CD4-positive, alpha-beta T cell treated with Interleukin-15 for 1 hour (primary cell): ENCODE measurements at regions not wholly inside any gene's neighbourhood (a gene's known extent, or its start where the extent isn't known, plus 50 kb on each side); places are given as distances from the start of the nearest gene placed in this dataset.

ENCODE experiments used
- DNase-seq: peaks from one replicate; pipeline ENCODE4 v3.0.0-alpha.2; 2020

DNA sequence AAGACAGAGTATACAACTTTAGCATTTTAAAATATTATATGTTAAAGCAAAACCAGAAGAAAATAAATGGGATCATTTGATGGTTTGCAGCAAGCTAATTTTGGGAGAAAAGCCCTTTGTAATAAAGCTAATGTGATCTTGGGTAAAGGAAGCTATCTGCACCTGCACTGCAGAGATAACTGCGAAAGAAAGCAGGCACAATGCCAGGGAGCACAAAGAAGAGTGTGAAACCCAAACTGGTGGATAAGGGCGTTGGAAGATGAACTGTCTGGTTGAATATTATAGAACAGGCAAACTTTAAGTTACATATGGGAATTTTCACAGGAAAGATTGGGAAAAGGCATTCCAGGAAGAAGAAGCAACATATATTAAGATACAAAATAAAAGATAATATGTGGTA lies 179.2 kb upstream of the KHDRBS2 start:
- no peak for DNase-seq

DNA sequence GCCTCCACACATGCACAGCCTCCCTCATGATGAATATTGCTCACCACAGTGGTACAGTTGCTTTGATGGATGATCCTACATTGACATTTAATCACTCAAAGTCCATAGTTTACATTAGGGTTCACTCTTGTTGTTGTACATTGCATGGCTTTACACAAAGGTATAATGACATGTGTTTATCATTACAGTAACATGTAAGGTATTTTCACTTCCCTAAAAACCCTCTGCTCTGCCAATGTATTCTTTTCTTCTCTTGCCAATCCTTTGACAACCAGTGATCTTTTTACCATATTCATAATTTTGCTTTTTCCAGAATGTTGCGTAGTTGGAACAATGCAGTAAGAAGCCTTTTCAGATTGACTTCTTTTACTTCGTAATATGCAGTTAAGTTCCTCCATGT lies 166.6 kb upstream of the KHDRBS2 start:
- no peak for DNase-seq

DNA sequence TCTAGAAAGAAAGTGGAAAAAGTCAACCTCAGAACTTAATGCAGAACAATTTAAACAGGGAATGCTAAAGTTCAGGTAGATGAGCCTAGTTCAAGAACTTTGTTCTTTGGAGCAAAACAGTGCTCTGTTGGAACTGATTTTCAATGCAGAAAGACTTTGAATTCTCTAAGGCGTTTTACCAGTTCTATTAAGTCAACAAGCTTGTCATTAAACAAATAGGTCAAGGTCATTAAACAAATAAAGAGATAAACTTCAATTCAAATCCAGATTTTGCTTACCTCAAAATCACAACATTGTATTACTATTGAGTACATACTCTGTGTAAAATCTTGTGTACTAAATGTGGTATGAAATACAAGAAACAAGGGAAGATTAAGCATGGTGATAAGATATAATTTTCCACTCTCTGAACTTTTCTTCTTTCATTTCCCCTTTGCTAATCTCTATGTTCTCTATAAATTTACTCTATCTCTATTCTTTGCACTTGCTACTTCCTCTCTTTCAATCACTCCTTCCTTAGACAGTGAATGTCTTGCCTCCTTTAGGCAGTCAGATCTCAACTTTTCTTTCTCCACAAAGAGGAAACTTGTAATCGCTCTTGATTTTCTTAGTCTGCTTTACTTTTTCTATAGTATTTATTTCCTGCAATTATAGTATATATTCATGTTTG lies 160.8 kb upstream of the KHDRBS2 start:
- no peak for DNase-seq

DNA sequence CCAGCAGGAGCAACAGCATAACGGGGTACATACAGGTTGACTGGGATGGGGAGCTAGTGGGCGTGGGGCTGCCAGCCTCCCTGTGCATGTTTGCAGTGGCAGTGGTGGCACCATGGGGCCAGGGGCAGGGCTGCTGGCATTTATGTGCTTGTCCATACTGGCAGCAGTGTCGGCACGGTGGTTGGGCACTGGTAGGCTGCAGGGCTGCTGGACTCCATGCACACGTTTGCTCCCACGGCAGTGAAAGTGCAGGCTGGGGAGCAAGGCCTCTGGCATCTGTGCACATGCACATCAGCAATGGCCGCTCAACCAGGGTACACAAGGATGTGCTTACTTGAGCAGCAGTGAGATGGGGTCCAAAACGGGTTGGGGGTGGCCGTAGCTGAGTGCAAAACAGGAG lies 159.5 kb upstream of the KHDRBS2 start:
- DNase-seq: no peak

DNA sequence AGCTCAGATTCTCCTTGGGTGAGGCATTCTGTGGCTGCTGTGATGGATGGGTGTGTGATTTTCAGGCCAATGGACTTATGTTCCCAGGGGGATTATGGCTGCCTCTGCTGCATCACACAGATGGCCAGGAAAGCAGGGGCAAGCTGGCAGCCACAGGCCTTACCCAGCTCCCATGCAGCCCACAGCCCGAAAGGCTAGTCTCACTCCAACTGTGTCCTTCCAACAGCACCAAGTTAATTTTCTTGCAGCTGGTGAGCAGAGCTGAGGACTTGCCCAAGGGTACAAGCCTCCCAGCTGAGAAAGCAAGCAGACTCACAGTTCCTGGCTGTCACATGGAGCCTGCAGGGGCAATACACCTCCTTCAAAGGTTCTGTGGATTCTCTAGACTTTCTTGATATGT lies 155.2 kb upstream of the KHDRBS2 start:
- no peak for DNase-seq

DNA sequence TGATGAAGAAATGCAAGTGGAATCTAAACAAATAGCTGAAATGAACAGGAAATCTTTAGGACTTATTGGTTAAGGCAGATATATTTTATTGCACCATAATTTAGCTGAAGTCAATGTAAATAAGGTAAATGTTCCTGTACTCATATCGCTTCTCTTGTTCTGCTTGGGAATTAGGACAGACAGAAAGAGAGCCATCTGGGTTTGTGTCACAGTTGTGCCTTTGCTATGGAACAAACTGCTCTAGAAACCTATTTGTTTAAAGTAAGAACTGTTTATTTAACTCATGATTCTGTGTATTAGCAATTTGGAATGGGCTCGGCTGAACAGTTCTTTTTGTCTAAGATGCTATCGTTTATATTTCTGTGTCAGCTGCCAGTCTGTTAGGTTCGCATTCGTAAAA lies 143.8 kb upstream of the KHDRBS2 start:
- no peak for DNase-seq

DNA sequence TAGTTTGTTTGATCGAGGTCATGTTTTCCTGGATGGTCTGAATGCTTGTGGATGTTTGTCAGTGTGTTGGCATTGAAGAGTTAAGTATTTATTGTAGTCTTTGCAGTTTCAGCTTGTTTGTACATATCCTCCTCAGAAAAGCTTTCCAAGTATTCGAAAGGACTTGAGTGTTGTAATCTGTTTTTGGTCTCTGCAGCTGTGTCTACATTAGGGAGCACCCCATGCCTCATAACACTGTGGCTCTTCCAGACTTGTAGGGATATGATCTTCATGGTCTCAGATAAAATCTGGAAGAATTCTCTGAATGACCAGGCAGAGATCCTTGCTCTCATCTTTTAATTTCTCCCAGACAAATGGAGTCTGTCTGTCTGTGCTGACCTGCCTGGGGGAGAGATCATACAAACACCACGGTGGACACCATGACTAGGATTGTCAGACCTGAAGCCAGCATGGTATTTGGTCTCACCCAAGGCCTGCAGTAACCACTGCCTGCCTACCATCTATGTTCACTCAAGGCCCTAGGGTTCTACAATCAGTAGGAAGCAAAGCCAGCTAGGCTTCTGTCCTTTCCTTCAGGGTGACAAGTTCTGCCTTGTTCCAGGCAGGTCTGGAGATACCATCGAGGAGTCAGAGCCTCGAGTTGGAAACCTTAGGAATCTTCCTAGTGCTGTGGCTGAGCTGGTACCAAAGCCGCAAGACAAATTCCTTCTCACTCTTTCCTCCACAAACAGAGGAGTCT lies 114.7 kb upstream of the KHDRBS2 start:
- no peak for DNase-seq

DNA sequence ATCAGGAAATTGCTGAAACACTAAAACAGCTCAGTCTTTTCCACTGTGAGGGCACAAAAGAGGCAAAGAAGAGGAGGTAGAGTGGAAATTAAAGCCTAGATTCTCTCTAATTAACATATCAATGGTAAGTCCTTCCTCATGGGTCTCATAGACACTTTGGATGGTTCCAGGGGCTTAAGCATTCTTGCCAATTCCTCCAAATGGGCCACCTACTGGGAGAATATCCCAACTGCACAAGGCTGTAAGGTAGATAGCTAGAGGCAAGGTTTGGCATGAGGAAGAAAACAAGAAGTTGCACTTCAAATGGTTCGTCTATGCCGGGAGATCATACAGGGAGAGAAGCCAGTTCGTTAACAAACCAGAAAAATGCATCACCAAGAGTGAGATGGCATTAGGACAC lies 107.6 kb upstream of the KHDRBS2 start:
- no peak for DNase-seq

DNA sequence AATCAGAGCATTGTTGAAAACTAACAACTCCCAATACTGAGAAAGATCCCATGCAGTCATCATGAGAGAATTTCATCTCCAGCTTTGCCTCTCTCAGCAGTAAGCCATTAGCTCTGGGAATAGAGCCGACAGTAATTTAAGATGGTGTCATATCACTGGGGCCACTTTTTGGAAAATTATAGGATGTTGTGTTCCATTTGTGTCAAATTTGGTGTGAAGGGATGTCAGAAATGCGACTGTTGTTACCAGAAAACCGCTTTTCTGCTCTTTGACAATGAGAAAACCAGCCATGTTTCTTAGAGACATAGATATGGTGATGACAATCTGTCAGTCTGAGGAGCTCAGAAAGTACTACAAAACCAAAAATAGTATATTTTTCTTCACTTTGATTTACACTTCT lies 106.3 kb upstream of the KHDRBS2 start:
- DNase-seq: no peak

DNA sequence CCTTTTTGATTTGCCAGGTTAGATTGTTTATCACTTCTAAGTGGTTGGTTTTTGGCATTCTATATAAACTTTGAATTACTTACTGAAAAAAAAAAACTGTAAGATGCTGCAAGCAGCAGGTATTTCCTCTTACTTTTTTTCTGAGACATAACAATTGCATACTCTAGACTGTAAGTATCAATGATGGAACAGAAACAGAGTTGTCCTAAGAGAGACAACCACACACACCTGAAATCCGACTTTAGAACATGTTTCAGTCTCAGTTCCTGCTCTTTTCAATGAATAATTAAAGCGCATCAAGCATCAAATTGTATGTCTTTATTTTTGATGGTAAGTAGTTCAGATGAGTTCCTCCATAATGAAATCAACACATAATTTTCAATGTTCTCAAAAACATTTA lies 105.3 kb upstream of the KHDRBS2 start:
- no peak for DNase-seq

DNA sequence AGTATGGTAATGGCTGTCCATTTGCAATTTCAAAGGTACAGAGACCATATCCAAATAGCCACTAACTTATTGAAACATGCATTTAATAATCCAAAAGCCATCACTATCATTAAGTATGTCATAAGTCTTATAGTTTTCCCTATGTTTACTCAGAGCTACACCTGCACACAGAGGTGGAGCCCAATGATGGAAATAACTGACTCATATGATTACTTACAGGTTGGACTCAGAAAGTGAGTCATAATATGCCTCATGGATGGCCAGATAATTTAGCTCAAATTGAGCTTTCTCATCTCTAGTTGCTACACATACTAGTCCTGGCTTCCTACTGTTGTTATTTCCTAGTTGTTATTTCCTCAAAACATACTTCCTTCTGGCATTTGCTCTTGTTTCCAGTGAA lies 104.4 kb upstream of the KHDRBS2 start:
- DNase-seq: no peak

DNA sequence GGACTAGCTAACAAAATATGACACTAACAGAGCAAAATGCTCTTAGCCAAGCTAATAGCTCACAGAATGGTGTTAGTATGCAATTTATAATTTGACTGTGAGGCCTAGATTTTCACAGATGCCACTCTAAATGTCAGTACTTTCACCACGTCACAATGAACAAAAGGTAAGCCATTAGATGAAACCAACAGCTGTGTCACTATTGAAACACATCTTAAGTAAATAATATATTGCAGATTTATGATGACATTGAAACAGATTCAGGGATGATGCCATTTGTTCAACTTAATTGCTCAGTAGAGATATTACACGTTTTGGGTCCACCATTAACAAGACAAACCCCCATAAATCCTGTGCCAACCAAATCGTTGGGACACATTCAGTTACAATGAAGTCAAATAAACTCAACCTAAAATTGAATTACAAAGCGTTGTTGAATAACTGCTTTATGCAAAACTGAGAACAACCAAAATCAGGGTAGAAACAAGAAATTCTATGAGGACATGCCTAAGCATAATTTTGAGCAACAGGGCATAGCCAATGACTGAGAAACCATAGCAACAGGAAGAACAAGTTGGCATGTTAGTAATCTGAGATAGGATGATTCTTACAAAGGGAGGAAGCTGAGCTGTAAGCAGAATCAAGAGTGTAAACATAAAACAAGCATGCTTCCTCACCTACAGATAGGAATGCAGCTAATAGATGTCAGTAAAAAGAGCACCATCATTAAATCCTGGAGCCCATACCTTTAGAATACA lies 85.6 kb upstream of the KHDRBS2 start:
- DNase-seq: no peak

DNA sequence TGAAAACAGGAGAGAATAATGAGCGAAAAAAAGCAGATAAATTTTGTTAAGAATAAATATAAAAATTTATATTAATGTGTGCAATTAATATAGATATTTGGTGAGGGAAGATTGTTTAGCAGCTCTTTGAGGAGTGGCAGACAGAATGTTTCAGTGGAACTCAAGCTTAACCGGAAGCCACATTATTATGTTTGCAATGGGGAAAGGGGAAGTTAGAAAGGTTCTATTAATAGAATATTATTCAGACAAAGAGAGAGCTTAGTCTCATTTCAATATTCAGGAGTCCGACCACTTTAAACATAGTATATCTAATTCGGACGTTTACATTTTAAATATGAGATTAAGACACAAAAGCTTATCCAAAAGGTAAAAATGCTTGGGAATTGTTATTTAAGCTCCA lies 81.6 kb upstream of the KHDRBS2 start:
- DNase-seq: no peak

DNA sequence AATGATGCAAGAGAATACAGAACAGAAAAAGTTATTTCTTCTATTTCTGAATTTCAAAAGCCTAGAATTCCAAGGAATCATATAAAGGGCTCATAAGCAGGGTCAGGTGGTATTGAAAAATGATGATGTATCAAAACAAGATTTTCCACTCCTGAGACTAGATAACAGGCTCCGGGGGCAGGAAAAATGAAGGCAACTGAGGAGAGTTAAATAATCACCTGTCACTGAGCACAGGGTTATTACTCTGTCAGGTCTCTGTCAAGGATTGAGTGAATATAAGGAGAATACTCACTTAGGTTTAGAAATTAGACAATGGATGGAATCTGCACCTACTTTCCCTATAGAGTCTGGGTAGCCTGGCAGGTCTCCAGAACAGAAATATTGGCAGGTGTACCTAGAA lies 76.1 kb upstream of the KHDRBS2 start:
- no peak for DNase-seq

DNA sequence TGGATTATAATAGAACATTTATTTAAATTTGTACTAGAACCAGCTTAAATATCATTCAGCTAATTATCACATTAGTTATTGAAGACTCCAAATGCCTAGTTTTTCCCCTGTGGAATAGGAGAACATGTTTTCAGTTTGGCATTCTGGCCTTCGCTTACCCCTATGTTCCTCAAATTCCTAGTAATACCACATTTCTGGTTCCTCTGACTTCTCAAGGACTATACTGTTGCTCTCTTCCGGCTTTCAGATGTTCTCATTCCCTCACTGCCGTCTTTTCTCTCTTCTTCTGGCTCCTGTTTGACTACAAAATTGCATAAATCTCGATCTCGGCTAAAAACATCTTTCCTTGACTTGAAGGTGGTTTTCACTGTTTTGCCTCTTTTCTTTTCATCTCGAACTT lies 71.8 kb upstream of the KHDRBS2 start:
- DNase-seq: no peak

DNA sequence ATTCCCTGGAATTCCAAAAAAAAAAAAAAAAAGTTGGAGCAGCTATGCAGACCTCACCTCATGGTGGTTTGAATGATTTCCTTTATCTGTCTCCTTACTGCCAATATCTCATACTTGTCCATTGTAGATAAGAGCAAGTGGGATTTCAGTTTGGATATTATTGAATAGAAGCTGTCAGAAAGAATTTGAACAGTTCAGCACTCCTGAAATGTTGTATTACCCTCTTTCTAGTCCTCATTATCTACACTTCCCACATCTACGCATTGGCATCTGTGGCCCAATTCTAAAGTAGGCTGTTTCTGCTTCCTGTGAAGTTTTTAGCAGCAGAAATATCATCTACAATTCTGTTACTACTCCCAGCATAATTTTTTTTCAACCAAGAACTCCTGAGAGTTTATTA lies 68.2 kb upstream of the KHDRBS2 start:
- no peak for DNase-seq

DNA sequence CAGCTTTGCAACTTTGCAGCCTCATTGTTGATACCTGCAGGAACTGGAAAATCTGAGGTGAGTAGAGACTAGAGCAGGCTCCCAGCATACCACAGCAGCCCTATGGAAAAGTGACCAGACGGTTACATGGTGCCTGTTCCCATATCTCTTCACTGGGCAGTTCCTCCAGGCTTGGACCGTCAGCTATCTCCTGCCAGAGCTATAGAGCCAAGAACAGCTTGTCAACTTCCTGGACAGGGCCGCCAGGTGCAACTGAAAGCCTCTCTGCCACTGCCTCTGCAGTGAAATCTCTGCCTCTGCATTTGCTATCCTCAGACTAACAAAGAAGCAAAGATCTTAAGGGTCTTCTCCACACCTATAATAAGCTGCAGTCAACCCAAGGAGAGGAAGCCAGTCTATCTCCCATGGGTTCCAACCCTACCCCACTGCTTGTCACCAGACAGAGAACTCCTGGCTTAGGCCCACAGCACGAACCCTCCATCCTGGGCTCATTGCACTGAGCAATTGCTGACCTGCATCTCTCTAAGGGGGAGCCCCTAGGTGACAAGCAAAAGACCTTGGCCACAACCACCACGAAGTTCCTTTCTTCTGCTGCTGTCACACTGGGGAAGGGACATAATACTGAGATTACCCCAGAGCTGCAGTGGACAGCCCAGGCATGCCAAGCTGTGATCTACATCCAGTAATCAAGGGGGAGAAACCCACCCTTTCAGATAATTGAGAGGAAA lies 60.1 kb upstream of the KHDRBS2 start:
- DNase-seq: no peak

DNA sequence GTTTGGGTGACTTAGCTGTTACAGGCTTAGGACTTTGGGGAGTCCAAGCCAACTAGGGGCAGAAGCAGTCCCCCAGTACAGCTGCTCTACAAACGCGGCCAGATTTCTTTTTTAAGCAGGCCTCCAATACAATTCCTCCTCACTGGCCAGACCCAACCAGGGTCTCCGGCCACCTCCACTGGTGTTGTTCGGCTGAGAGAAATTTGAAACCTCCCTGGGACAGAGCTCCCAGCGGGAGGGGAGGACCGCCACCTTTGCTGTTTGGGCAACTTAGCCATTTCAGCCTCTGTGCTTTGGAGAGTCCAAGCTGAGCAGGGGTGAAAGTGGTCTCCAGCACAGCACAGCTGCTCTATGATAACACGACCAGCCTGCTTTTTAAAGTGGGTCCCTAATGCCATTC lies 59.4 kb upstream of the KHDRBS2 start:
- DNase-seq: no peak

DNA sequence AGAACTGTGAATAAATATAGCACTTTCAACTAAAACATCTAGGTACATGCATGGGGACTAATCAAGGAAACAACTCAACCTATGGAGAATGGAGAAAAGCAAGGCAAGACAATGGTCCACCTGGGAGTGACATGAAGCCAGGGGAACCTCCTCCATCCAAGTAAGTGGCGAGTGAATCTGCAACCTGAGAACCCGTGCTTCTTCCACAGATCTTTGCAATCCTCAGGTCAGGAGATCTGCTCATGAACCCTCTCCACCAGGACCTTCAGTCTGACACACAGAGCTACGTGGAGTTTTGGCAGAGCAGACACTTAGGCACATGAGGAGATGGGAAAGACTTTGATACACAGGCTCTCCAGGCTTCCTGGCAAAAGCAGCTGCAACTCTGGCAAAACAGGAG lies 58.8 kb upstream of the KHDRBS2 start:
- no peak for DNase-seq

DNA sequence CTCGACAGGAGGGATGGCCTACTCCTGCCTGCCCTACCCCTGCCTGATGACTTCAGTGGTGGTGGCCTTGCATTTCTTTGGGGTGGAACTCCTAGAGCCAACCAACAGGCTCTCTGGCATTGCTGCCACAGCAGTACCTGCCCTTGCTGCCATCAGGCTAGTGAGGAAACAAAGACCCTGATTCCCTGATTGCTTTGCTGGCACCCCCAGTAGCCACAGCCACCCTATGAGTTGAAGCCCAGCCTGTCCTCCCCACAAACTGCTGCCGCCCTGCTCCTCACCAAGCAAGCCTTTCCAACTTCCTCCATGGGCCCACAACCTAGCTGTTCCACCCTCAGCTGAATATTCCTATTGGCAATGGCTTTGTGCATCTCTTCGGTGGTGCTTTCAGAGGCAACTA lies 52.5 kb upstream of the KHDRBS2 start:
- no peak for DNase-seq
